ENCODE measurements at regions not wholly inside any gene's neighbourhood (a gene's known extent, or its start where the extent isn't known, plus 50 kb on each side); places are given as distances from the start of the nearest gene placed in this dataset.

GRCh38 chr10:65342245-65342644 lies 1583.6 kb upstream of the LRRTM3 start:
- Mint-ChIP-seq H3K36me3 (no peaks in the 10 kb centered on the region), H3K9me3 (peaks cover 8% of the 10 kb centered on the region), H3K27ac (no peak overlapping the region), H3K4me3 (no peak overlapping the region), H3K4me1 (ENCODE audit: low read depth in 2 of 2) (no peaks in the 10 kb centered on the region), H3K27me3 (no peaks in the 10 kb centered on the region)
- DNase-seq (ENCODE audit: low spot score) (no peak), ATAC-seq (no peak)

GRCh38 chr10:65346466-65346865 lies 1579.4 kb upstream of the LRRTM3 start:
- H3K36me3 Mint-ChIP-seq, result no peaks in the 10 kb centered on the region
- DNase-seq (ENCODE audit: low spot score), result no peak
- H3K27me3 Mint-ChIP-seq, result no peaks in the 10 kb centered on the region
- H3K4me3 Mint-ChIP-seq, result no peak overlapping the region
- H3K9me3 Mint-ChIP-seq, result peaks cover 8% of the 10 kb centered on the region
- ATAC-seq, result no peak
- H3K4me1 Mint-ChIP-seq (ENCODE audit: low read depth in 2 of 2), result no peaks in the 10 kb centered on the region
- no peak overlapping the region for H3K27ac Mint-ChIP-seq

- Mint-ChIP-seq H3K27ac (no peak overlapping the region), H3K4me1 (ENCODE audit: low read depth in 2 of 2) (no peaks in the 10 kb centered on the region), H3K9me3 (peaks cover 7% of the 10 kb centered on the region), H3K36me3 (no peaks in the 10 kb centered on the region), H3K4me3 (no peak overlapping the region), H3K27me3 (no peaks in the 10 kb centered on the region)
- ATAC-seq (no peak), DNase-seq (ENCODE audit: low spot score) (no peak)
Observed at GRCh38 chr10:65348637-65349036, 1577.2 kb upstream of the LRRTM3 start.

DNA sequence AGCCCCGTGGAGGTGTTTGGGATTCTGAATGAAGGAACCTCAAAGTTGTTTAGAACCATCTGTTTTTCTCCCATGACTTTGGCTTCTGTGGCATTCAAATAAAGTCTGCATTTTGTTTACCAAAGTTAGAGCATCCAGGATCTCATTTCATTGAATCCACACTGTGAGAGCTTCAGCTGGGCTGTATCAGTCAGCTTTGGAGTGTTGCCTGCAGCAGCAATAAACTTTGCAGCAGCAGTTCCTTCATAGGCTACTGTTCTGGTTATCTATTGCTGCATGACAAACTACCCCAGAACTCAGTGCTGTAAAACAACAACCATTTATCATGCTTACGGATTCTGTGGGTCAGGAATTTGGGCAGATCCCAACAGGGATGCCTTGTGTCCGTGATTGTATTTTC lies 1575.2 kb upstream of the LRRTM3 start:
- Mint-ChIP-seq H3K27ac (no peak overlapping the region), H3K4me1 (ENCODE audit: low read depth in 2 of 2) (no peaks in the 10 kb centered on the region), H3K27me3 (no peaks in the 10 kb centered on the region), H3K36me3 (peaks cover 4% of the 10 kb centered on the region), H3K4me3 (no peak overlapping the region), H3K9me3 (peaks cover 12% of the 10 kb centered on the region)
- DNase-seq (ENCODE audit: low spot score) (no peak), ATAC-seq (no peak)

GRCh38 chr10:65355141-65355680 lies 1570.6 kb upstream of the LRRTM3 start:
- H3K27ac Mint-ChIP-seq, result no peak overlapping the region
- DNase-seq (ENCODE audit: low spot score) (no peak), ATAC-seq (no peak)
- no peak overlapping the region for H3K4me3 Mint-ChIP-seq
- H3K27me3 Mint-ChIP-seq, result no peaks in the 10 kb centered on the region
- peaks cover 4% of the 10 kb centered on the region for H3K36me3 Mint-ChIP-seq
- H3K4me1 Mint-ChIP-seq (ENCODE audit: low read depth in 2 of 2), result no peaks in the 10 kb centered on the region
- H3K9me3 Mint-ChIP-seq, result peaks cover 17% of the 10 kb centered on the region

DNA sequence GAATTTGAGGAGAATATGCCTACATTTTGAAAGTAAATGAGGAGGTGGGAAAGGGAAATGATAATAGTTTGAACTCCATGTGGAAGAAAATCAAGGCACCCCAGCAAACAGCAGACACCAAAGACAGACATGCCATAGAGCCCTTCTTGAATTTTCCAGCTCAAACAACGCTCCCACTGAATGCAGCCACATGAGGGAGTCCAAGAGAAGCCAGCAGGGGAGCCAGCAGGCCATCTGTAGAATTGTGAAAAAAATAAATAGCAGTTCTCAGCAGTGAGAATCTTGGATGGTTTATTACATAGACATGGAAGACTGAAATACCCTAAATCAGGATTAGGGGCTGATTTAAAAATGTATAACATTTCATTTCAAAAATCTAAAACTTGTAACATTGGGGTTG lies 1567.3 kb upstream of the LRRTM3 start:
- Mint-ChIP-seq H3K4me3 (no peak overlapping the region), H3K27me3 (no peaks in the 10 kb centered on the region), H3K9me3 (peaks cover 27% of the 10 kb centered on the region), H3K4me1 (ENCODE audit: low read depth in 2 of 2) (no peaks in the 10 kb centered on the region), H3K27ac (no peak overlapping the region), H3K36me3 (peaks cover 4% of the 10 kb centered on the region)
- DNase-seq (ENCODE audit: low spot score) (no peak), ATAC-seq (no peak)

- ATAC-seq, result no peak
- no peak overlapping the region for H3K4me3 Mint-ChIP-seq
- peaks cover 25% of the 10 kb centered on the region for H3K9me3 Mint-ChIP-seq
- no peak overlapping the region for H3K27ac Mint-ChIP-seq
- H3K36me3 Mint-ChIP-seq, result no peaks in the 10 kb centered on the region
- H3K27me3 Mint-ChIP-seq, result no peaks in the 10 kb centered on the region
- DNase-seq (ENCODE audit: low spot score), result no peak
- H3K4me1 Mint-ChIP-seq (ENCODE audit: low read depth in 2 of 2), result no peaks in the 10 kb centered on the region
Observed at GRCh38 chr10:65360497-65360896, 1565.3 kb upstream of the LRRTM3 start.

DNA sequence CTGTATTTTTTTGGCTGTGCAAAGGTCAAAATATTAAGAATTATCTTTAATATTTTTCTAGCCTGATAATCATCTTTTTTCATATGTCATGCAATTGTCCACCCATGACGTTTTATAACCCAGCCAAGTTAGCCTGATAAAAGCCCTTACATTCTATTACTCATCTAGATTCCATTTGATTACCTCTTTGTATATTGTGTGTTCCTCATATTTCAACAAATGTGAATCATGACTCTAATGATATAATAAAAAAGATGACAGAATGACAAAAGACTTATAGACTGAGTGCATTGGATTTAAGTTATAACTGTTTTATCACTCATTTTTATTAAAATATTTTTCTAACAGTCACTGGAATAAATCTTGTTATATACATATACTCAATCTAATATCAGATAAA lies 1560.0 kb upstream of the LRRTM3 start:
- ATAC-seq, result no peak

DNA sequence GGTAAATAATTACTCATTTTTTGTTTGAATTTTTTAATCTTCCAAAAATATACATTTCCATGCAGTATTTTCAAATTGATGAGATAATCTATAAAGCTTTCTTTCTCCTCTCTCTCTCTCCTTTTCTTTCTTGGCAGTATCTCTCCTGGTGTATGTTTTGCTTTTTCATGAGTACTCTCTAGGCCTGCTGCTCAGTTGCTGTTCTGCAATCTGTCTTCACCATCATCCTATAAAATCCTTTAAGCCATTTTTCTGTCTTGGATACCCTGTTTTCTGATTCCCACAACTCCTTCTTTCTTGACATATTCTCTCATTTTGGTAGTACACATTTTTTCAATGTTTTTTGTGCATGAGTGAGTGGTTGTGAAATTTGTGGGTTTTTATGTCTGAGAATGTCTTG lies 1558.1 kb upstream of the LRRTM3 start:
- Mint-ChIP-seq H3K4me3 (no peak overlapping the region), H3K9me3 (peaks cover 18% of the 10 kb centered on the region), H3K4me1 (ENCODE audit: low read depth in 2 of 2) (no peaks in the 10 kb centered on the region), H3K27me3 (no peaks in the 10 kb centered on the region), H3K27ac (no peak overlapping the region), H3K36me3 (no peaks in the 10 kb centered on the region)
- no peak for DNase-seq (ENCODE audit: low spot score)
- no peak for ATAC-seq

More for the DNA sequence above, 1560.0 kb upstream of the LRRTM3 start:
- peaks cover 25% of the 10 kb centered on the region for H3K9me3 Mint-ChIP-seq
- no peak overlapping the region for H3K27ac Mint-ChIP-seq
- H3K36me3 Mint-ChIP-seq, result no peaks in the 10 kb centered on the region
- H3K4me3 Mint-ChIP-seq, result no peak overlapping the region
- no peaks in the 10 kb centered on the region for H3K27me3 Mint-ChIP-seq
- DNase-seq (ENCODE audit: low spot score), result no peak
- H3K4me1 Mint-ChIP-seq (ENCODE audit: low read depth in 2 of 2), result no peaks in the 10 kb centered on the region

GRCh38 chr10:65375528-65375927 lies 1550.3 kb upstream of the LRRTM3 start:
- Mint-ChIP-seq H3K4me1 (ENCODE audit: low read depth in 2 of 2) (no peaks in the 10 kb centered on the region), H3K27ac (no peak overlapping the region), H3K4me3 (no peak overlapping the region), H3K27me3 (no peaks in the 10 kb centered on the region), H3K9me3 (peaks cover 4% of the 10 kb centered on the region), H3K36me3 (no peaks in the 10 kb centered on the region)
- ATAC-seq (no peak), DNase-seq (ENCODE audit: low spot score) (no peak)

- no peak for DNase-seq (ENCODE audit: low spot score)
- H3K27ac Mint-ChIP-seq, result no peak overlapping the region
- no peaks in the 10 kb centered on the region for H3K27me3 Mint-ChIP-seq
- no peaks in the 10 kb centered on the region for H3K36me3 Mint-ChIP-seq
- peaks cover 8% of the 10 kb centered on the region for H3K9me3 Mint-ChIP-seq
- no peaks in the 10 kb centered on the region for H3K4me1 Mint-ChIP-seq (ENCODE audit: low read depth in 2 of 2)
- no peak overlapping the region for H3K4me3 Mint-ChIP-seq
- no peak for ATAC-seq
Observed at GRCh38 chr10:65377687-65378086, 1548.1 kb upstream of the LRRTM3 start.

DNA sequence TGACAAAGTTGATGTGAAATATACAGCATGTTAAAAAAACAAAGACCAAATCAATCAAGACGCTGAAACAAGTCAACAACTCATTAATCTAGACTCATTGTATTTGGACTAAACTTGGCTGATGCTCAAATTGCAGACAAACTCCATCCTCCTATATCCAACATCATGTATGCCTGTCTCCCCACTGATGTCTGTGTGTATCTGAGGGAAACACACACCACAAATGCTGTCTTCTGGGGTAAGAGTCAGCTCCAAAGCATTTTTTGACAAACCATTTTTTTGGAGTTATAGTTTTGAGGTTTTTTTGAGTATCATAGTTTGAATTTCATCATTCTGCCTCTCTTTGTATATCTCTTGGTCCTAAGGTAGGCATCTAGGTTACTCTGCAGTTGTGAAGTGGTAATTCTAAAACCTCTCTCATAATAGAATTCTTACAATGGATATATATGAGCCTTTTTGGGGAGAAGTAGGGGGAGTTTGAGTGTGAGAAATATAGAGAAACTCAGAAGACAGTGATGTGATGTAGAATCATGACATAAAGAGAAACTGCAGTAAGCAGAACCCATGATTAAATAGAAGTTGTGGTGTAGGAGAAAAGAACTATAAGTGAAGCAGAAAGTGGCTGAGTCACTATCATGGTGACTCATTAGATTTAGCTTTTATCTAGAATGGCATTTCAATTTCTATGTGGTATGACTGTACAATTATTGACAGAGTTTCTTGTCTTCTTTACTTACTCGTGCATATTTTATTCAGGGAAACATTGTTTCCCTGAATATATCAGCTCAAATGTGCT lies 1531.1 kb upstream of the LRRTM3 start:
- H3K4me1 Mint-ChIP-seq (ENCODE audit: low read depth in 2 of 2), result no peaks in the 10 kb centered on the region
- H3K27ac Mint-ChIP-seq, result no peak overlapping the region
- peaks cover 12% of the 10 kb centered on the region for H3K36me3 Mint-ChIP-seq
- ATAC-seq (no peak), DNase-seq (ENCODE audit: low spot score) (no peak)
- no peaks in the 10 kb centered on the region for H3K27me3 Mint-ChIP-seq
- no peak overlapping the region for H3K4me3 Mint-ChIP-seq
- H3K9me3 Mint-ChIP-seq, result peaks cover 14% of the 10 kb centered on the region

- peaks cover 12% of the 10 kb centered on the region for H3K36me3 Mint-ChIP-seq
- DNase-seq (ENCODE audit: low spot score), result no peak
- peaks cover 19% of the 10 kb centered on the region for H3K9me3 Mint-ChIP-seq
- no peak overlapping the region for H3K27ac Mint-ChIP-seq
- H3K4me3 Mint-ChIP-seq, result no peak overlapping the region
- no peaks in the 10 kb centered on the region for H3K27me3 Mint-ChIP-seq
- ATAC-seq, result no peak
- H3K4me1 Mint-ChIP-seq (ENCODE audit: low read depth in 2 of 2), result no peaks in the 10 kb centered on the region
Observed at GRCh38 chr10:65395631-65396030, 1530.2 kb upstream of the LRRTM3 start.

GRCh38 chr10:65396997-65397396 lies 1528.8 kb upstream of the LRRTM3 start:
- Mint-ChIP-seq H3K27ac (no peak overlapping the region), H3K27me3 (no peaks in the 10 kb centered on the region), H3K4me3 (no peak overlapping the region), H3K9me3 (peaks cover 19% of the 10 kb centered on the region), H3K4me1 (ENCODE audit: low read depth in 2 of 2) (no peaks in the 10 kb centered on the region), H3K36me3 (peaks cover 12% of the 10 kb centered on the region)
- DNase-seq (ENCODE audit: low spot score), result no peak
- no peak for ATAC-seq

- no peak for ATAC-seq
- Mint-ChIP-seq H3K4me1 (ENCODE audit: low read depth in 2 of 2) (no peaks in the 10 kb centered on the region), H3K27ac (no peak overlapping the region), H3K27me3 (no peaks in the 10 kb centered on the region), H3K36me3 (no peaks in the 10 kb centered on the region), H3K4me3 (no peak overlapping the region), H3K9me3 (peaks cover 15% of the 10 kb centered on the region)
- no peak for DNase-seq (ENCODE audit: low spot score)
Observed at GRCh38 chr10:65408401-65408800, 1517.4 kb upstream of the LRRTM3 start.

All from natural killer cell treated with Interleukin-12 subunit alpha and Interleukin-12 subunit beta and Interleukin-15 and Interleukin-18, amount 100 ng/mL, for 72 hours (primary cell).